ENCODE measurements at regions not wholly inside any gene's neighbourhood (a gene's known extent, or its start where the extent isn't known, plus 50 kb on each side); places are given as distances from the start of the nearest gene placed in this dataset.
"Not testable (repeated sequence)": the region's sequence is repeated elsewhere in the genome, so short reads cannot be mapped to it uniquely, and the experiment has no call there.

- no peak for DNase-seq (ENCODE audit: low spot score)
Measured at GRCh38 chr17:54494721-54495715, 405.6 kb upstream of the TOM1L1 start.

GRCh38 chr17:54505404-54505803 is 395.2 kb upstream of the TOM1L1 start:
- no peak for DNase-seq (ENCODE audit: low spot score)

GRCh38 chr17:54518706-54519105 is 381.9 kb upstream of the TOM1L1 start:
- no peak for DNase-seq (ENCODE audit: low spot score)

- no peak for DNase-seq (ENCODE audit: low spot score)
Measured at GRCh38 chr17:54521137-54521536, 379.5 kb upstream of the TOM1L1 start.

GRCh38 chr17:54524501-54524900 is 376.2 kb upstream of the TOM1L1 start:
- no peak for DNase-seq (ENCODE audit: low spot score)

GRCh38 chr17:54527941-54528340 is 372.7 kb upstream of the TOM1L1 start:
- no peak for DNase-seq (ENCODE audit: low spot score)

- no peak for DNase-seq (ENCODE audit: low spot score)
Measured at GRCh38 chr17:54530398-54530797, 370.3 kb upstream of the TOM1L1 start.

- no peak for DNase-seq (ENCODE audit: low spot score)
Measured at GRCh38 chr17:54536306-54536705, 364.3 kb upstream of the TOM1L1 start.

- DNase-seq (ENCODE audit: low spot score) = no peak
Measured at GRCh38 chr17:54537656-54538055, 363.0 kb upstream of the TOM1L1 start.

GRCh38 chr17:54544249-54544648 is 356.4 kb upstream of the TOM1L1 start:
- DNase-seq (ENCODE audit: low spot score) = no peak

- no peak for DNase-seq (ENCODE audit: low spot score)
Measured at GRCh38 chr17:54559883-54560282, 340.8 kb upstream of the TOM1L1 start.

GRCh38 chr17:54608634-54609155 is 292.0 kb upstream of the TOM1L1 start:
- DNase-seq (ENCODE audit: low spot score) = no peak

- no peak for DNase-seq (ENCODE audit: low spot score)
Measured at GRCh38 chr17:54620399-54620978, 280.2 kb upstream of the TOM1L1 start.

- DNase-seq (ENCODE audit: low spot score) = no peak
Measured at GRCh38 chr17:54623746-54624145, 276.9 kb upstream of the TOM1L1 start.

GRCh38 chr17:54626146-54626703 is 274.4 kb upstream of the TOM1L1 start:
- no peak for DNase-seq (ENCODE audit: low spot score)

- DNase-seq (ENCODE audit: low spot score) = not testable (repeated sequence)
Measured at GRCh38 chr17:54639426-54639825, 261.2 kb upstream of the TOM1L1 start.

GRCh38 chr17:54662978-54663876 is 237.4 kb upstream of the TOM1L1 start:
- no peak for DNase-seq (ENCODE audit: low spot score)

- DNase-seq (ENCODE audit: low spot score) = no peak
Measured at GRCh38 chr17:54666559-54666958, 234.1 kb upstream of the TOM1L1 start.

GRCh38 chr17:54678158-54678557 is 222.5 kb upstream of the TOM1L1 start:
- DNase-seq (ENCODE audit: low spot score) = no peak

- DNase-seq (ENCODE audit: low spot score) = no peak
Measured at GRCh38 chr17:54680410-54680809, 220.2 kb upstream of the TOM1L1 start.

GRCh38 chr17:54694287-54694887 is 206.3 kb upstream of the TOM1L1 start:
- DNase-seq (ENCODE audit: low spot score) = no peak

Data from H4 (cell line).